WI38 (cell line): ENCODE measurements at regions not wholly inside any gene's neighbourhood (a gene's known extent, or its start where the extent isn't known, plus 50 kb on each side); places are given as distances from the start of the nearest gene placed in this dataset.

Experiments used
- H3K4me3 ChIP-seq: 2 replicates; pipeline ENCODE4 v1.5.1; 2011; ENCODE audit warnings: low read depth, mild to moderate bottlenecking, control low read depth, low read length
- CTCF ChIP-seq: IDR thresholded peaks from 2 replicates; pipeline ENCODE4 v1.5.1; 2012; ENCODE audit warnings: low read depth, mild to moderate bottlenecking, control low read depth, low read length

DNA sequence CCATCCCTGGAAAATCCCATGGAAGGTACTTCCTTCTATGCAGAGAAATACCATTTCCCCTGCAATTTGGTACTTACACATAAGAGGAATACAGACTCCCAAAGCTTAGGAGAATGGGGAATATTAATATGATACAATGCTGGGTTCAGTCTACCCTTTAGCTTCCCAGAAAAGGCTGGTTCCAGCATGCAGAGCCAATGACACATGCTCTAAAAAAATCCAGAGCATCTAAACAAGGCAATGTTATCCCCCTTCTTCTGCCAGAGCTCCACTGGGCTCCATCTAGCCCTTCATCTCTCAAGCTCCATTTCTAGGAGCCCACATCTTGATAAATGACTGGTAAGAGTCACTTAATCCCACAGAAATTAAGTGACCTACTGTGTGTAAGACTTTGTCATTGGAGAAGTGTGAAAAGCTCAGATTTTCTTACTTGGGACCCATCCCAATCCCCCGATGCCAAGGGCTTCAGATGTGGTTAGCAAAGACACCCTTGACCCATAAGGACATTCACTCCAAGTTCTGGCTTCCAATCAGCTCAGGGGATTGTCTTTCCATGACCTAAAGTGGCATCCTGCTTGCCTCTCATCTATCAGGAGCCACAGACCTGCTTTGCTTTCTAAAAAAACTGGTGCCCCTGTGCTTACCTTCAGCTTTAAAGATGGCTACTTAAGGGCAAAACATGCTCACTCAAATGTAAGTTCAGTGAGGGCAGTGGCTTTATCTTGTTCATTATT lies 137.5 kb downstream of the UNC5CL start:
- H3K4me3 ChIP-seq = no peak overlapping the region
- TF ChIP-seq CTCF = no peak

DNA sequence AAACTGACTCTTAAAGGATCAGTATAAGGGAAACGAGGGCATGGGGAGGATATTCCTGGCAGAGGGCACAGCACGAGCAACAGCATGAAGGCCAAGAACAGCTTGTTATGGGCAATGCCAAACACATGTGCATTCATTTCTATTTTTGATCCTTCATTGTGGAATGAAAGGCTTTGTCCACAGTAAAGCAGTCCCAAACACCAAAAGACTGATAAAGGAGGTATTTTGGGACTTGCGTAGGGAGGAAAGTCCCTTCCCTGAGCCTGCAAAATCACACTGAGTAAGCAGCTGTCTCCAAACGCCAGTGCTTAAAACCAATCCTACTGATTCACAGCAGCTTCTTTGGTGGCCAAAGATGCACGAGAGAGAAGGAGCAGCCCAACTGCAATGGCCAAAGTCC lies 138.2 kb downstream of the UNC5CL start:
- TF ChIP-seq CTCF = no peak
- H3K4me3 ChIP-seq = no peak overlapping the region

GRCh38 chr6:40899684-40900155 lies 139.3 kb downstream of the UNC5CL start:
- no peak for TF ChIP-seq CTCF
- H3K4me3 ChIP-seq = no peak overlapping the region

DNA sequence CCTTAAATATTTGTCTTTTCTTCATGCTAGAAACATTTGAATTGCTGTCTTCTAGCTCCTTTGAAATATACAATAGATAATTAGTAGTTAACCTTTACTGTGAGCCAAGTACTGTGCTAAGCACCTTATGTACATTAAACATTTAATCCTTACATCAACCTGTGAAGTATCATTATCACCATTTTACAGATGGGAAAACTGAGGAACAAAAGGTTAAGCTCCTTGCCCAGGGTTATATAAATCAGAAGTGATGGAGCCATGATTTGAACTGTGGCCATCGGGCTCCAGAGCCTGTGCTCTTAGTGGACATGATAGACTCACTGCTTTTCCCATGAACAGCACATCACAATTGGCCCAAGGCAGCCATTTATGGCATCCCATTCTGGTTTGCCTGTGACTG lies 140.9 kb downstream of the UNC5CL start:
- H3K4me3 ChIP-seq = no peak overlapping the region
- no peak for TF ChIP-seq CTCF

DNA sequence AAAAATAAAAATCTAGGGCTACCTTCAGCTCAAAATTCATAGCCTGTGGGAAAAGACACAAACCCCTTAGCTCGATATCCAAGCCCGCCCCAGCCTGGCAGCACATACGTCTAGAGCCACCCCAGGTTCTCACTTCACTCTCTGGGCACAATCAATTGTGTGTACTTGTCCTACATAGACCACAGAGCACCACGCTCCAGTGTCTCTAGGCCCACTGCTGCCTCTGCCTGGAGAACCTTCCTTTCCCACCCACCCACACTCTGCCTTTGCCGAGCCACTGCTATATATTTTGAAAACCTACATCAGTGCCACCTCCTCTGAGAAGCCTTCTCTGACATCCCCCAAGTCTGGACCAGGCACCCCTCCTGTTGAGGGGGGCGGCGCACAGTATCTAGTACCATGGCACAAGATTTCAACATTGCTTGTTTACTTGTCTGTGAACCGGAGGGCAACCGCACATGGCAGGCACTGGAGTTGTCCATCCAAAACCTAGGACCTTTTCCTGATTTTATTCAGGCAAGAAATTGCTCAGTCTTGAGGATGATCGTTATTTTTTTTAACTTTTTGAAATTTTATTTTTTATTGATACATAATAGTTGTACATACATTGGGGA lies 141.5 kb downstream of the UNC5CL start:
- no peak overlapping the region for H3K4me3 ChIP-seq
- TF ChIP-seq CTCF = no peak

DNA sequence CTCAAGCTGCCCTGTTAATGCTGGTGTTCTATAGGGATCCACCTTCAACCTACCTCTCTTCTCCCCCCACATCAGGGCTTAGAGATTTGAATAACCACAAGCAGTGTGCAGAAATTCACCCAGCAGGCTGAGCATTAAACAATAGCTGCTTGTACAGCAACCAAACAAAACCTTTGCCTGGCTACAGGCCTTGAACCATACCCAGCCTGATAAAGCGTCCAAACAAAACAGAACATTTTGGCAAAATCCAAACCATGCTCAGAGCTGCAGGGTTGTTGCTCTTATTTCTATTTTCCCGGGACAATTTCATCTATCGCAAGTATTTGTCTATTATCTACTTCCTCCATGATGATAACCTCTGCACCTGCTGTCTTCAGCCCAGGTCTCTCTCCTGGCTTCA lies 142.3 kb downstream of the UNC5CL start:
- no peak overlapping the region for H3K4me3 ChIP-seq
- no peak for TF ChIP-seq CTCF
